Neural crest cell (in vitro differentiated cells): ENCODE measurements at regions not wholly inside any gene's neighbourhood (a gene's known extent, or its start where the extent isn't known, plus 50 kb on each side); places are given as distances from the start of the nearest gene placed in this dataset.
A peak's percentile ranks its signal among the peaks of the same experiment; 100 is the strongest.

Experiments
- DNase-seq: peaks from one replicate; pipeline ENCODE4 v3.0.0; 2021; ENCODE audit warnings: low read depth, mixed read lengths, low spot score
- H3K27ac Mint-ChIP-seq: one replicate; pipeline ENCODE4 v1.8.0; 2021; ENCODE audit warnings: mild to moderate bottlenecking, mixed read lengths; ENCODE audit not compliant: unreplicated experiment
- H3K27me3 Mint-ChIP-seq: 2 replicates; pipeline ENCODE4 v1.8.0; 2021; ENCODE audit warnings: low read depth, mild to moderate bottlenecking, mixed read lengths
- H3K36me3 Mint-ChIP-seq: 2 replicates; pipeline ENCODE4 v1.8.0; 2021; ENCODE audit warnings: low read depth, mild to moderate bottlenecking, mixed read lengths
- H3K4me1 Mint-ChIP-seq: 2 replicates; pipeline ENCODE4 v1.8.0; 2021; ENCODE audit warnings: mixed read lengths
- H3K4me3 Mint-ChIP-seq: one replicate; pipeline ENCODE4 v1.8.0; 2021; ENCODE audit warnings: mild to moderate bottlenecking, mixed read lengths
- H3K9me3 Mint-ChIP-seq: 2 replicates; pipeline ENCODE4 v1.8.0; 2021; ENCODE audit warnings: mixed read lengths
- TF ChIP-seq, protein P1 (sequence below): fragments of 200-600 bp; sonication (generic); conservative IDR thresholded peaks from 2 replicates; pipeline ENCODE4 v1.5.0; 2021; ENCODE audit warnings: antibody characterized with exemption, mild to moderate bottlenecking

DNA sequence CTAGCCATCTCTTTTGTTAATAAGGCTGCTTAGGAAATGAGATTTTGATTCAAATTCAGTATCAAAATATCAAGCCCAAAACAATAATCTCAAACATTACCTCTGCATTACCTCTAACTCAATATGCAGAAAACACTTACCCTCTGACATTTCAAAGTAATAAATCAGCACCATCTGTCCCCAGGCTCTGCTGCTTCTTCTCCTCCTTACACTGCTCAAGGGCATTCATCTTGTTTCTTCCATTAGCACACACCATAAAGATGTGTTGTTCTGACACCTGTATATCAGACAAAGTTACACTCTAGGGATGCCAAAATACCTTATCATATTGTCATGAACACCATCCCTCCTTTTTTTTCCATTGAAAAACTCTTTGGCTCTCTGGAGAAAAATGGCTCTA, 1630.3 kb downstream of the RPA4 start:
- H3K4me1 Mint-ChIP-seq: no peaks in the 10 kb centered on the region
- H3K27me3 Mint-ChIP-seq: no peaks in the 10 kb centered on the region
- no peak overlapping the region for H3K27ac Mint-ChIP-seq
- TF ChIP-seq, protein P1, sequence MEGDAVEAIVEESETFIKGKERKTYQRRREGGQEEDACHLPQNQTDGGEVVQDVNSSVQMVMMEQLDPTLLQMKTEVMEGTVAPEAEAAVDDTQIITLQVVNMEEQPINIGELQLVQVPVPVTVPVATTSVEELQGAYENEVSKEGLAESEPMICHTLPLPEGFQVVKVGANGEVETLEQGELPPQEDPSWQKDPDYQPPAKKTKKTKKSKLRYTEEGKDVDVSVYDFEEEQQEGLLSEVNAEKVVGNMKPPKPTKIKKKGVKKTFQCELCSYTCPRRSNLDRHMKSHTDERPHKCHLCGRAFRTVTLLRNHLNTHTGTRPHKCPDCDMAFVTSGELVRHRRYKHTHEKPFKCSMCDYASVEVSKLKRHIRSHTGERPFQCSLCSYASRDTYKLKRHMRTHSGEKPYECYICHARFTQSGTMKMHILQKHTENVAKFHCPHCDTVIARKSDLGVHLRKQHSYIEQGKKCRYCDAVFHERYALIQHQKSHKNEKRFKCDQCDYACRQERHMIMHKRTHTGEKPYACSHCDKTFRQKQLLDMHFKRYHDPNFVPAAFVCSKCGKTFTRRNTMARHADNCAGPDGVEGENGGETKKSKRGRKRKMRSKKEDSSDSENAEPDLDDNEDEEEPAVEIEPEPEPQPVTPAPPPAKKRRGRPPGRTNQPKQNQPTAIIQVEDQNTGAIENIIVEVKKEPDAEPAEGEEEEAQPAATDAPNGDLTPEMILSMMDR: no peak
- H3K36me3 Mint-ChIP-seq: no peaks in the 10 kb centered on the region
- H3K4me3 Mint-ChIP-seq: no peak overlapping the region
- H3K9me3 Mint-ChIP-seq: peaks cover 4% of the 10 kb centered on the region
- DNase-seq: no peak

DNA sequence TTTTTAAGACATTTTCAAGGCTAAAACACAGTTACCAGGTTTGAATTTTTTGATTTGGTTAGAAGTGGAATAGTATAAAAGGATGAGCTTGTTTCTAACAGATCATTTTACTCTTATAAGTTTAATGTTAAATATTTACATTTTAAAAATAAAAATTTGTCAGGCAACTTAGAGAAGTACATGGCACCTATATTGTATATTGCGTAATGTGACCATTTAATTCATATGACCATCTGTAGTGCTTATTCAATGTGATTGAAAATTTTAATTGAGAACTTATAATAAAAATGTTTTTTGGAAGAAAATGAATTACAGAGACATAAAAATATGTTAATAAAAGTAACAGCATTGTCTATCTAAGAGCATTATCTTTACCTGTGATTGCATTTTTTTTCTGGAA, 1632.4 kb downstream of the RPA4 start:
- no peak for DNase-seq
- H3K36me3 Mint-ChIP-seq: no peaks in the 10 kb centered on the region
- H3K27me3 Mint-ChIP-seq: no peaks in the 10 kb centered on the region

DNA sequence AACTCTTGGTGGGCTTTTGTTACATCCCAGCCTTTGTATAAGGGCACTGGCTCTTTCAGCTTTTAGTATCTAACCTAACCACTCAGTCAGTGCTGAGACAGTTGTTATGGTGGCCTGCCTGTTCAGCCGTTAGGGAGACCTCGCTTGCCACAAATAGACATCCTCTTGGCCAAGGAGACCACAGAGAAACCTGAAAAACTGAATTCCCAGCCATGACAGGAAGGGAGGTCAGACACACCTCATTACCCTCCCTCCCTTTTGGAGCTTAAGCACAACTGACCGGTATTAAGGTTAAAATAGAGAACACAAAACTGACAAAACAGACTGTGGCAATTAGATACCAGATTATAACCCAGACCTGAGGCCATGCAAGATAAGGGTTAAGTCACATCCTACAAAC, 1639.3 kb downstream of the RPA4 start:
- TF ChIP-seq, protein P1: no peak
- no peak for DNase-seq
- Mint-ChIP-seq H3K4me1 (peaks cover 8% of the 10 kb centered on the region), H3K36me3 (no peaks in the 10 kb centered on the region), H3K27me3 (no peaks in the 10 kb centered on the region), H3K4me3 (no peak overlapping the region), H3K27ac (no peak overlapping the region), H3K9me3 (no peaks in the 10 kb centered on the region)

More for the DNA sequence above, 1632.4 kb downstream of the RPA4 start:
- Mint-ChIP-seq H3K4me3 (no peak overlapping the region), H3K9me3 (no peaks in the 10 kb centered on the region), H3K4me1 (no peaks in the 10 kb centered on the region), H3K27ac (no peak overlapping the region)
- TF ChIP-seq, protein P1: no peak

DNA sequence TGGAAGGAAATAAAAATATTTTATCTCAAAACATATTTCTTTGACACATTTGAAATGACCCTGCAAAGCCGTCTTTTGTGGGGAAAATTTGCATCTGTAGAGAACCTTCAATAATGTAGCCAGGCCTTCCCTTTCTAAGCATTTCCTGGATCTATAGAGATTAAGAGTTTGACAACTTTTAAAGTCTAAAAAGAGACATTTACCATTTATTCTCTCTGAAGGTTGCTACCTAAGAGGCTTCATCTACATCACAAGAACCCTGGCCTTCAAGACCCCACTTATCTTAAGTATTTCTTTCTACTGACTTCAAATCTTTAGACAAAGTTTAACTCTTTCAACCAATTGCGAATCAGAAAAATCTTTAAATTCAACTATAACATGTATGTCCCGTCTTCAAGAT, 1639.8 kb downstream of the RPA4 start:
- peaks cover 8% of the 10 kb centered on the region for H3K4me1 Mint-ChIP-seq

DNA sequence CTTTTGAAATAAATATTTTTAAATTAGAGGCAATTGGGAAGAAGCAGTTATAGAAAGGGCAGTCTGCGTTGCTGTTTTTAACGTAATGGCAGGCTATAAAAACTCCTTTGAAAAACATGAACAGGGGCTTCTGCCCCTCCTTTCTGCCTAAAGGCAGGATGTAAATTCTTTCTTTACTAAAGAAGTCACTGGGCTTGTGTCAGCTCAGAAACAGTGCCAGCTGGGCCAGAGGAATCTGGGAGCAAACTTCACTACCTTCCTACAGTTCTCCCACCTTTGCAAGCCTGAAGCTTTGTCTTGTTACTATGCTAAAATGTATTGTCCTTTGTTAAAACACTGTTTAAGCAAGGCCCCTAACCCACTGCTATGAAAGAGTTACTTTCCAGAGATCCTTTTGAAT, 1664.8 kb downstream of the RPA4 start:
- peaks cover 19% of the 10 kb centered on the region for H3K4me1 Mint-ChIP-seq
- TF ChIP-seq, protein P1: no peak
- peaks cover 12% of the 10 kb centered on the region for H3K9me3 Mint-ChIP-seq
- no peaks in the 10 kb centered on the region for H3K27me3 Mint-ChIP-seq
- H3K27ac Mint-ChIP-seq: peak overlapping the region; percentile 62
- peaks cover 7% of the 10 kb centered on the region for H3K36me3 Mint-ChIP-seq
- no peak for DNase-seq
- H3K4me3 Mint-ChIP-seq: no peak overlapping the region

More for the DNA sequence above, 1639.8 kb downstream of the RPA4 start:
- Mint-ChIP-seq H3K27me3 (no peaks in the 10 kb centered on the region), H3K36me3 (no peaks in the 10 kb centered on the region), H3K9me3 (no peaks in the 10 kb centered on the region), H3K4me3 (no peak overlapping the region), H3K27ac (no peak overlapping the region)
- TF ChIP-seq, protein P1: no peak
- DNase-seq: no peak

DNA sequence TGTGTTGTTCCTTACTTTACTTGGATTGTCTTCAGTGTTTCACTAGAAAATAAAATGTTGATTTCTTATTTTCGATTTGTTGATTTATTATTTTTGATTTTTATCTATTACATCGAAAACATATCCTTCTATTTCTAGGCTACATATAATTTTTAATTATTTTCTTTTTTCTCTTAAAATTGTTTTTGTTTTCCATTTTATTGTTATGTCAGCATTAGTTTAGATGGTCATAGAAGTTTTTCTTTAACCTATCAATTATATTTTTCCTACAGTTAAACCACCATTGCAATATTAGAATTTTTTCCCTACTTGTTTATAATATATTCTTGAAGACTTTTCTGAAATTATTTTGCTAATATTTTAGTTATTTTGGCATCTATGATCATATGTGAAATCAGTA, 1685.1 kb downstream of the RPA4 start:
- no peak for DNase-seq
- Mint-ChIP-seq H3K36me3 (no peaks in the 10 kb centered on the region), H3K27me3 (no peaks in the 10 kb centered on the region), H3K4me1 (peaks cover 5% of the 10 kb centered on the region), H3K9me3 (peaks cover 2% of the 10 kb centered on the region), H3K4me3 (no peak overlapping the region), H3K27ac (no peak overlapping the region)
- TF ChIP-seq, protein P1: no peak
